AG09309 (cell line): ENCODE measurements at regions not wholly inside any gene's neighbourhood (a gene's known extent, or its start where the extent isn't known, plus 50 kb on each side); places are given as distances from the start of the nearest gene placed in this dataset.

Experiments
- DNase-seq: peaks from one replicate; pipeline ENCODE4 v3.0.0-alpha.2; 2010; ENCODE audit warnings: low read depth
- H3K4me3 ChIP-seq: 2 replicates; pipeline ENCODE4 v1.5.1; 2011; ENCODE audit warnings: mild to moderate bottlenecking, low read depth, low read length, moderate library complexity; ENCODE audit not compliant: control insufficient read depth
- TF ChIP-seq, protein P1 (sequence below): IDR thresholded peaks from 2 replicates; pipeline ENCODE4 v1.5.1; 2011; ENCODE audit warnings: mild to moderate bottlenecking, low read depth, low read length, inconsistent platforms; ENCODE audit not compliant: insufficient read depth, control insufficient read depth; ENCODE audit errors: missing control alignments

DNA sequence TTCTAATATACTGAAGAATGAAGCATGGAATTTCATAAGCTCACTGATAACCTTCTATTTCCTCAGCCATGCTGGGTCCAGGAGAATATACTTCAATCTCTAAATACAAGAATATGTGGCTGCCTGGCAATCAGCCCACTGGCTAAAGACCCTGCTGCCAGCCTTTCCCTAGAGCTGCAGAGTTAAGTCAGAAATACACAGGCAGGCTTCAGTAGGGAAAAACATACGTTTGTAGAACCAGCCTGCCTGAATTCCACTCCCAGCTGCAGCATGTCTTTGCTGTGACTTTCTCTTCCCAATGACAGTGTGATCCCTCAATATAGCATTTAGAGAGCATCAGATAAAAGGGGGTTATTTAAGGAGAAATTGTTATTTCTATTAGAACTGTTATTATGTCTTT, 289.1 kb downstream of the PCDH19 start:
- TF ChIP-seq, protein P1, sequence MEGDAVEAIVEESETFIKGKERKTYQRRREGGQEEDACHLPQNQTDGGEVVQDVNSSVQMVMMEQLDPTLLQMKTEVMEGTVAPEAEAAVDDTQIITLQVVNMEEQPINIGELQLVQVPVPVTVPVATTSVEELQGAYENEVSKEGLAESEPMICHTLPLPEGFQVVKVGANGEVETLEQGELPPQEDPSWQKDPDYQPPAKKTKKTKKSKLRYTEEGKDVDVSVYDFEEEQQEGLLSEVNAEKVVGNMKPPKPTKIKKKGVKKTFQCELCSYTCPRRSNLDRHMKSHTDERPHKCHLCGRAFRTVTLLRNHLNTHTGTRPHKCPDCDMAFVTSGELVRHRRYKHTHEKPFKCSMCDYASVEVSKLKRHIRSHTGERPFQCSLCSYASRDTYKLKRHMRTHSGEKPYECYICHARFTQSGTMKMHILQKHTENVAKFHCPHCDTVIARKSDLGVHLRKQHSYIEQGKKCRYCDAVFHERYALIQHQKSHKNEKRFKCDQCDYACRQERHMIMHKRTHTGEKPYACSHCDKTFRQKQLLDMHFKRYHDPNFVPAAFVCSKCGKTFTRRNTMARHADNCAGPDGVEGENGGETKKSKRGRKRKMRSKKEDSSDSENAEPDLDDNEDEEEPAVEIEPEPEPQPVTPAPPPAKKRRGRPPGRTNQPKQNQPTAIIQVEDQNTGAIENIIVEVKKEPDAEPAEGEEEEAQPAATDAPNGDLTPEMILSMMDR, result no peak
- DNase-seq, result no peak
- H3K4me3 ChIP-seq, result no peak overlapping the region

DNA sequence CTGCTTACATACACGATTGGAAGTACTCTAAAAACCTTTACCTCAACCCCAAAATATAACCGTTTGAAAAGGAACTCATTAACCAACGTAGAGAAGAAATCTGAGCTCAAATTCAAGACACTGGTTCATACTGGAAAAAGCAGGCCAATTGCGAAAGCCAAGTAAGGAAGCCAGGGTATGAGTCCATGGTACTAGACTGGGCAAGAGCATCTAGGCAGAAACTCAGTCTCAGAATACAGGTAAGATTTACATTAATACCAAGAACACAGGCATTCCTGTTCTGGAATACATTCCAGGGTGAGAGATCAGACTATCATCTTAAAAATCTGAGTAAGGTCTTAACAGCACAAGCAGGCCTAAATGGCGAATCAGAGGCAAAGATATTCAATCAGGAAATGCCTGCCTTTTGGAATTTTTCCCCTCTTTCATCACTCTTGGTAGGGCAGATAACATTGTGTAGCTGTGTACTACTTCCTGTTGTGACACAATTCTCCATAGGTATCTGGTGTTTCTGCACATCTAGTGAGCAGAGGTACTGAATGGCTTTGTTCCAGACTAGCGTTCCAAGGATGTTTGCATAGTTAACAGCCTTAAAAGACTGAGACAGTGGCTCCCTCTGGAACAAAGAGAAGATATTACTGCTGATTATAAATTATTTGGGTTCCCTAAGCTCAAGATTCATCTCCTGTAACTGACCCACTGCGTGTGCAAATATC, 311.3 kb downstream of the PCDH19 start:
- no peak overlapping the region for H3K4me3 ChIP-seq
- TF ChIP-seq, protein P1, result no peak
- no peak for DNase-seq

DNA sequence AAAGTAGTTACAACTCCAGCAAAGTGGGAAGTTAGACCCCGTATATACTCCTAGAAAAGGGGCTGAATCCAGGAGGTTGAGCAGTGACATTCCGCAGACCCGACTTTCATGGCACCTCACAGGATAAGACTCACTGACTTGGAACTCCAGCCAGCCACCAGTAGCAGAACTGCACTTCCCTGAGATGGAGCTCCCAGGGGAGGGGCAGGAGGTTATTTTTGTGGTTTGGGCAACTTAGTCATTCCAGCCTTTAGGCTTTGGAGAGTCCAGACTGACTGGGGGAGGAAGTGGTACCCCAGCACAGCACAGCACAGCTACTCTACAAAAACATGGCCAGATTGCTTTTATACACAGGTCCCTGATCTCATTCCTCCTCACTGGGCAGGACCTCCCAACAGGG, 319.1 kb downstream of the PCDH19 start:
- H3K4me3 ChIP-seq, result no peak overlapping the region
- TF ChIP-seq, protein P1, result no peak
- peak; percentile 34 for DNase-seq

DNA sequence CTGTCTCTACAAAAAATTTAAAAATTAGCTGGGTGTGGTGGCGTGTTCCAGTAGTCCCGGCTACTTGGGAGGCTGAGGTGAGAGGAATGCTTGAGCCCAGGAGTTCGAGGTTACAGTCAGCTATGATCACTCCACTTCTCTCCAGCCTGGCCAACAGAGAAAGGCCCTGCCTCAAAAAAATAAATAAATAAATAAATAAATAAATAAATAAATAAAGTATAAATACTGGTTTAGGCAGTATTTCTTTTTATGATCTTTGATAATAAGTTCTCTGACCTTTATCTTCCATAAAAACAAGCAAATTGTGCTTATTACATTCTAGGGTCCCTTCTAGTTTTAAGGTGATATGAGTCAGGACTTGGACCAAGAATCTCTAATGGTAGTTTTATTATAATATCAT, 320.3 kb downstream of the PCDH19 start:
- DNase-seq, result no peak
- TF ChIP-seq, protein P1, result no peak
- H3K4me3 ChIP-seq, result no peak overlapping the region

DNA sequence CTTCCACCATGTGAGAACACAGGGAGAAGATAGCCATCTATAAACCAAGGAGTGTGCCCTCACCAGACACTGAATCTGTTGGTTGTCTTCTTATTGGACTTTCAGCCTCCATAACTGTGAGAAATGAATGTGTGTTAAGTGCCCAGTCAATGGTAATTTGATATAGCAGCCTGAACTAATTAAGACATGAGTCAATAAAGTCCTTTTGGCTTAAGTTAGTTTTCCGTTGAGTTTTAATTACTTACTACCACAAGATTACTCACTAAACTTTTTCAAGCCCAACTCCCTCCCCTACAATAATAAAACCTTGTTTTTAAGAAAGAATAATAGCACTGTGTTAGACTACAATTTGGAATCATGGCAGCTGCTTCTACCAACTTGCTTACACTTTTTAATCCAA, 324.2 kb downstream of the PCDH19 start:
- TF ChIP-seq, protein P1, result no peak
- no peak for DNase-seq

DNA sequence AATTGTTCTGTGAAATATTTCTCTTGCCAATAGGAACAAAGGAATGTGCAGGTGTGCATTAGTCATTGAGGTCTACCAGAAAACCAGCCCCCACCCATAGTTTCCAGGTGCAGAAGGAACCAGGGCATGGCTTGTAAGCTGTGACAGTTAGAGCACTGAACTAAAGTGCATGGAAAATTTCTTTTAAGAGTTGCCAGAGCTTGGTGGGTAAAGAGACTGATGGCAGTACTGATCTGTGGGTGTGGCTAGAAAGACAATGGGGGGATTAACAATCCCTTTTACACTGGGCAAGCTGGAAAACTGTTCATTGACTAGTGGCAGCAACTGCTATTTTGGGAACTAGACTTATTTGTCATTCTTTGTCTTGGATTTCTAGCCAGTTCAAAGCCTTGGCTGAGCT, 326.9 kb downstream of the PCDH19 start:
- TF ChIP-seq, protein P1, result no peak
- no peak for DNase-seq
- H3K4me3 ChIP-seq, result no peak overlapping the region

More for the DNA sequence above, 324.2 kb downstream of the PCDH19 start:
- H3K4me3 ChIP-seq, result no peak overlapping the region
